Stimulated activated CD8-positive, alpha-beta memory T cell treated with anti-CD3 and anti-CD28 coated beads, Interleukin-15, amount 100 ng/mL, for 24 hours (primary cell): ENCODE measurements at regions not wholly inside any gene's neighbourhood (a gene's known extent, or its start where the extent isn't known, plus 50 kb on each side); places are given as distances from the start of the nearest gene placed in this dataset.

Source experiments
- DNase-seq: peaks from one replicate; pipeline ENCODE4 v3.0.0-alpha.2; 2020; ENCODE audit warnings: low read depth

DNA sequence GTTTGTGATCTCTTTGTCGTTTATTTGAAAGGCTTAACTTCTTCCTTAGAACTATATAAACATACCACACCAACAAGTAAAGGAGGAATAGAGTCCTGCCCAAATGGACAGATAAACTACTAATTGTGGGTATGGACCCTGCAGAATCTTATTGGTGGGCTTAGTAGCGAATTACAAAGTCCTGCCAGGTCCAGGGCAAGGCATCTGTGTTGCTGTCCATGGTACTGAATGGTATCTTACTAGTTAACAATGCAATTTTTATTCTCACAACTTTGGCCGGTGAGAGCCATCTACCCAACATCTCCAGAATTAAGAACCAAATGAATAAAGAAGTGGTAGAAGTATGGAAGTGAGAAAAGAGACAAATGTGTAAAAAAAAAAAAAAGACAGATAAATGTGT is 1782.4 kb upstream of the WWC1 start:
- no peak for DNase-seq

DNA sequence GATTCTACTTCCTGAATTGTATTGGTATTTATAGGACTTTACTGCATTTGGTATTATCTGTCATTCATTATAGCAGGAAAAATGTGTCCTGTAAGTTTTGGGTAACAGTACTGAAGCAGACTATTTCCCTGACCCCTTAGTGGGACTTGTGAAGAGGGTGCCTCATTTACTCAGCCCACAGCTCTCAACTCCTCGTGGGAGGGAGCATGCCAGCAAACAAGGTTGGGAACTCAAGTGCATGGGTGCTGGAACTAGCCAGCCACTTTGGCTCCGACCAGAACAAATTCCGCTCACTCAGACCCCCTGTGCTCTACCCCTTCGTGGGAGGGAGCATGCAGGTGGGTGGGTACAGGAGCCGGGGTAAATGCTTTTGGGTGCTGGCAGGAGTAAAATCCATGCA is 1773.5 kb upstream of the WWC1 start:
- DNase-seq: no peak

DNA sequence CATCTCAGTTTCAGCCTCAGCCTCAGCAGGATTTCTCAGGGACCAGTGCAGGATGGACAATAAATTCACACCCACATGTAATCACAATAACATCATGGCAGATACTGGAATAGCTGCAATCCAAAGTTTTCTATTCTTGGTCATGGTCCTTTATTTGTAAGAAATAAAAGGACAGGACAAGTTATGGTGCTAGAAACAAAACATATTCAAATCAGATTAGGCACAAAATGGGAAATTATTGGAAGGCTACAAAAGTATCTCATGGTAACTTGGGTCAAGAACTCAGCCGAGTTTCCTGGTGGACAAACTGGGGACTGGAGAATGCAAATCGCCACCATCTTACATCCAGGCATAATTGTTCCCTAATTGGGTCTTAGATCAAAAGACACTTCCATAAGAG is 1768.2 kb upstream of the WWC1 start:
- DNase-seq: no peak

DNA sequence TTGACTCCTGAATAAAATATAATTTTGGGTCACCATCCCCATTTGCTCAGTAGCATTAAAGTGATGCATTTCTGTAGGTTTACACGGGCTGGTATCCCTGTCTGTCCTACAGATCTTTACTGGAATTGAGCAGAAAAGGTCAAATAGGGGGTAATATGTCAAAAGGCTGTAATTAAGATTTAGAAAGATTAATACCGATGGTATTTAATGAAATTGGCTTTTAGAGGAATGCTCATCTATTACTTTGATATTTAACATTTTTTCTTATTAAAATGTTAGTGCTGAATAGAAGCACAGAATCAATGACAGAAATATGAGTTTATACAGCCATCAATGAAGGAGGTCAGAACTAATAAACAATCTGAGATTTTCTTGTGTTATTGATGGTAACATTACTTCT is 1762.2 kb upstream of the WWC1 start:
- no peak for DNase-seq

DNA sequence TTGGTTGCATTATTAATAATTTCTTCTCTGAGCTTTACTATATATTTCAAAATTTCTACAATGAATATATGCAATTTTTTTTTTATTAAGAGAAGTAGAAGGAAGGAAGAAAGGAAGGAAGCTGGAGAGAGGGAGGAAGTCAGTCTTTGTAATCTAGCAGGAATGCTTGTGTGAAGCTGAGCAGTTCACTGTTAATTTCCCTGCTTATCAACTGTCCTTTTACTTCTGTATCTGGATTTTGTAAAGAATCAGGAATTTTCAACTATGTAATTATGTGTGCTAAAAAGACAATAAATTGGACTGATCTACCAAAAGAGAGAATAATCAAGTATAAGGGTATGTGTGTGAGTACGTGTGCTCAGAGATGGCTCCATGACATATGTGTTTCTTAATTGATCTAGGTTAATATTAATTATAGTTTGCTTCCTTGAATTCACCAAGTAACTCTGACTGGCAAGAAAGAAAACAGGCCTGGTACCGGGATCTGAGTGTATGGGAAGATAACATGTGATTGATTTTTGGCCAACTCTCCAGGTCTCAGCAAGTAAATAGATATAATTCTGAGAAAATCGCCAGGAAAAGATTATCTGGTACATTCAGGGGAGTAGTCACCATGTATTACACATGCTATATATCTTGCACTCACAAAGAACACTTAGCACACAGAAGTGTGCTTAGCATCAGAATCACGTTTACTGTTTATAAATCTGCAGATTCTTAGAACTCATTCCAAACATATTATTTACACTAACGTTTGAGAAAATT is 1758.8 kb upstream of the WWC1 start:
- no peak for DNase-seq

DNA sequence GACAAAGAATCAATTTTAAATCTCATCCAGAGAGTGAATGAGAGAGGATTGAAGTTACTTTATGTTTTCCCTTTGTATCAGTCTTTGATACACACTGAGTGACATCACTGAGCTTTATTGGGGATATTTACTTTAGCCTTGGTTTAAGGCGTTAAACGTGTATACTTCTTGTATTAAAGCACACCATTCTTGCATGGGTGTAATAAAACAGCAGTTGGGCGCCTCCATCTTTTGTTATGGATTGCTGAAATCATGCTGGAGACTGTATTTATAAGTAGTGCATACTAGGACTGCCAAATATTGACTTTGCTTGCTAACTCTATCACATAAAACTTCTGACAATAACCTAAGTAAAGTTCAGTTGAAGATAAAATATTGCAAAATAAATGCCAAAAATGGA is 1755.8 kb upstream of the WWC1 start:
- DNase-seq: no peak

DNA sequence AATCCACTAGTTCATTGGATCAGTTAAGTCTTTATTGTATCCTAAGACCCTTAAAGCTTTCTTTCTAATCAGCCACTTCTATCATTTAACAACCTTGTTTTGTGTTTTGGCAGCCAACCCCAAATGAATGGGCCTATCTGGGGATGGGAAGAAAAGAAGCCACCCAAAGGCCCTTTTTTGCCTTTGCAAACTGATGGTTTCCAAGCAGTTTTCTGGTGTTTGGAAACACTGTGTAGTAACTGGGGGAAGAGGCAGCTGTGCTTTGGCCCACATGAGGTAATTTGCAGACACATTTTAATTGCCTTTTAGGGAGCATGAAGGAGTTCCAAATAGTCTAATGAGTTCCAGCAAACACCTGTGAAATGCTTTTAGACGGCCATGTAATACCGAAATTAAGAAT is 1751.3 kb upstream of the WWC1 start:
- DNase-seq: no peak

DNA sequence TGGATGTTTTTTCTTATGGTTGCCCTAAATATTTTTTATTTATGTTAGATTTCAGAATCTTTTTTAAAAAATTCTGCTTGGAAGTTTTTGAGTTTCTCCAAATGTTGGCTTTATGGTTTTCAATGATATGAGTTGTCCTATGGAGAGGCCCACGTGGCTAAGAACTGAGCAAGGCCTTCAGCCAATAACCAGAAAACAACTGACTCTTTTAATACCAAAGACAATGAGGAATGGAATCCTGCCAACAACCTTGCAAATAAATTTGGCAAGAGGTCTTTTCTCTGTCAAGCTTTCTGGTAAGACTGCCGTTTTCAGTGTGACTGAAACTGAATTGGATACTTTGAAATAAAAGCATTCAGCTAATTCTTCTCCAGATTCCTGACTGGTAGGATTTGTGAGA is 1740.1 kb upstream of the WWC1 start:
- no peak for DNase-seq

DNA sequence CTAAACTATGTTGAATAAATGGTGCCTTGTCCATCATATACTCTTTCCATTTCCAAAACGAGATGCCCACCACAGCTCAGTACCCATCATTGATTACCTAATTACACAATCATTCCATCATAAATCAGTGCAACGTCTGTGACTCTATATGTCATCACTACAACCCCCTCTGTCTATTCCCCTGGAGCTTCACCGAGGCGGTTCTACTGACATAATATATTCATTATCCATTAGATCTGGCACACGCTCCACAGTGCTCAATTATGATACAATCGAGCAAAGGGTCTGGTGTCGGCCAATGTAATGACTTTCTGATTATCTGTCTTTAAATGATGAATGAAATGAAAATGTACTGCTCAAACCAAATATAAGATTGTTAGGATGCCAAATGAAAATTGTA is 1737.7 kb upstream of the WWC1 start:
- no peak for DNase-seq

DNA sequence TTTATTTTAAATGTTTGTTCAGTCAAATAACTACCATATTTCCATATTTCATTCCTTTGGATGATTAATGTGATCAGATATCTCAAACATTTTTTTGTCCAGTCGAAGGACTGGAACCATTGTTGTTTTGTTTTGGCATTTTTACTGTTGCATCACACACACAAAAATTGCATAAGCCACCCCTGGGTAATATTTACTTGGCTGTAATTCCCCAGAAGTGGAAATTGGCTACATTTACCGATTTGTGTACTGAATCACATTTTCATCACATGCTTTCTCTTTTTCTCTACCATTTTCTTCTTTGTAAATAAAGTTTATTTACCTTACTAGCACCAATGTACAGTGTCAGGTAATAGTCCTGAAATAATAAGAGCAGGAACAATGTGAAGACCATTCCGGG is 1729.7 kb upstream of the WWC1 start:
- DNase-seq: no peak

DNA sequence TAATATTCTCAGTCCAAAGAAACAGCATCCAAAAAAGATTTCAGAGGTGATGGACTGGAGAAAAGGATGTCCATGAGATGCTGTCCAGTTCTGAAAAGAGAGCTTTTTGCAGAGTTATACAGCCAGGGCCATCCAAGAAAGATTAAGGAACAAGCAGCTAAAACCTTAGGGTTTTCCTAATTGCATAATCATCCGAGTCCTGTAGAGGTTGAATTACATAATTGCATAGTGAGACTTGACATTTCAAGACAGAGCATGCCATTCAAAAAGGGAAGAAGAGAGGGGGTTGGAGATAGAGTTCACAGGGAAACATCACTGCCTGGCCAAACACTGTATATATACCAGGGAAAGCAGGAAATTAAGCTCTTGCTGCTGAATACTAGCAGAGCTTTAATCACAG is 1729.2 kb upstream of the WWC1 start:
- DNase-seq: no peak

DNA sequence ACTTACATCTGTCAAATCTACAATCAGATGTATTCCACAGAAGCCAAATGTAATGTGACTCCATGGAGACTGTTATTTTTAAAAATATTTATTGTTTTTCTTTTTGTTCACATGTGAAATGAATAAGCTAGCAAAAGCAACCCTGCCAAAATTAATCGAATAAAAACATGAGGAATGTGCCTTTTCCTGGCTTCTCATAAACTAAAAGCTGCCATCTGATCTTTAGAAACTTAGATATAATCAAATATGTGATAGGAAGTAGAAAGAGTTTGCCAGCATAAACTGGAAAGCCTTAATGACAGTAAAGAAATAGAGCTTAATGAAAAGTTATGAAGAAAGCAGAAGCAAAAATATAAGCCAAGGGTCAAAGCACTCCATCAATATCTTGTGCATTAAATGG is 1724.7 kb upstream of the WWC1 start:
- no peak for DNase-seq

DNA sequence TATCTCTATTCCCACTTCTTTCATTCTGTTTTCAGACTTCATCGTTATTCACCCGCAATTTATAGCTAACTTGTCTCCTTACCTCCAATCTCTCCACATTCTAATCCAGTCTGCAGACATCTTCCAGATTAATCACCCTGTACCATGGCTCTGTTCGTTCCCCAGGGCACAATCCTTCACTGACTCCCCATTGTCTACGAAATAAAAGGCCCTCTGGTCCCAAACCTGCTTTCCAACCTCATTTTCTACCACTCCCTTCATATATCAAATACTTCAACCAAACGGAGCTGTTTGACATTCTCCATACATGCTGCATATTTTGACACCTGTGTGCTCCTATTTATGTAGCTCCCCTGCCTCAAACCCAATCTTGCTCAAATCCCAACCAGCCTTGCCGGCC is 1720.6 kb upstream of the WWC1 start:
- DNase-seq: no peak

DNA sequence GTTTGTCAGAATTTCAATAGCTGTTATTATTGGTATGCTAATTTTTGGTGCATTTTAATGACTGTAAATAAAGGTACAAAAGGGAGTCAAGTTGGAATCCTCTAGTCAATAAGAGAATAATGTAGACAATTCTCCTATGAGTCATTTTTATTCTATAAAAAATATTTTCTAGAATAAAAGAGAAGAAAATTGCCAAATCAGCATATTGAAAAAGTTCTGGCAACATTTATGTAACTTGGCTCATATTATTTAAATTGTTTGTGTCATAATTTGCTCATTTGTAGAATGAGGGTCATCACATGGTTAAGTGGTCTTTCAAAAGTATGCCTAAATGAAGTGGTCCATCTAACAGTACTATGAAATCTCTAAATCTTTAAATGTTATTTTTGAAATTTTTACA is 1719.8 kb upstream of the WWC1 start:
- no peak for DNase-seq

DNA sequence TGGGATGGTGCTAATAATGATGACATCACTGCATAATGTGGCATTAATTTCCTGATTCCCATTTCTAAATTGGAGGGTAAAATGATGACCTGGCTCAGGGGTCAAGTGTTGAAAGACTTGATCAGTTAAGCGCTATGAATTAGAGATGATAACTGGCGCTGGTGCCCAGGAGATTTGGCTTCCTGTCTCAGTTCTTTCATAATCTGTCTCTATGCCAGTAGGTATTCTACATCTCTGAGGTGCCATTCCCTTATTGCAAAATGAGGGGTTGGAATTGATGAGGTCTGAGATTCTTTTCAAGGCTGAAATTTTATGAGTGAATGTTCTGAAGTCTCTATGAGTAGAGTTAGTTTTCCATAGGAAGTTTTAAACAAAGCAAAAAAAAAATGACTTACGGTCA is 1715.1 kb upstream of the WWC1 start:
- DNase-seq: no peak

DNA sequence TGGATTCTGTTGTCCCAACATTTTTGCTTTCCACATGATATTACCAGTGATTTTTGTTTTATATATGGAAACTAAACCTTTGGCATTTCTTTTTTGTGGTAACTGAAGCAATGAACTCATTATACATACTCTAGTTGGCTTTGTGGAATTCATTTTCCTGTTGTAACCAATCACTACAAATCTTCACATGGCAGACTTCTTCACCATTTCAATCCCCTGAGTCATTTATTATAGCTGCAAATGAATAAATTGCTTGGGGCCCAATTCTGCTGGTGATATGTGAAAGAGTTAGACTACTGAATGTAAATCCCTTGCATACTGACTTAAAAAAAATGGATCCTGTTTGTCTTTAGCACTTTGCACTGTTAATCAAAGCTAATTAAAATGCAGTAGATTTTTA is 1709.6 kb upstream of the WWC1 start:
- DNase-seq: no peak

DNA sequence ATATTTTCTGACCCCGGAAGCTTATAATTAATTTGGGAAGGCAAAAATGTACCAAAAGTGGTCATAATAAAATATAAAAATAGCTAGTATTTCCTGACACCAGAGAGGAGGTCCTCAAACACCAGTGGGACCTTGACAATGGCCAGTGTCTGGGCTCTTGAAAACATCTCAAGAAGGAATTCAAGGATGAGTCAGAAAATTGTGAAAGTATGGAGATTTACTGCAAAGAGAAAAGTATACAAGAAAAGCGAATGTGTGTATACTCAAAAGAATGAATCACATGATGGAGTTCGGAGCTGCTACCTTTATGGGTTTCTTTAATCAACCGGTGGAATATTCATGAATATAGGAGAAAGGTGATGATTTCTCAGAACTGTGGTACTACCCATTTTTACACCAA is 1709.0 kb upstream of the WWC1 start:
- DNase-seq: no peak

DNA sequence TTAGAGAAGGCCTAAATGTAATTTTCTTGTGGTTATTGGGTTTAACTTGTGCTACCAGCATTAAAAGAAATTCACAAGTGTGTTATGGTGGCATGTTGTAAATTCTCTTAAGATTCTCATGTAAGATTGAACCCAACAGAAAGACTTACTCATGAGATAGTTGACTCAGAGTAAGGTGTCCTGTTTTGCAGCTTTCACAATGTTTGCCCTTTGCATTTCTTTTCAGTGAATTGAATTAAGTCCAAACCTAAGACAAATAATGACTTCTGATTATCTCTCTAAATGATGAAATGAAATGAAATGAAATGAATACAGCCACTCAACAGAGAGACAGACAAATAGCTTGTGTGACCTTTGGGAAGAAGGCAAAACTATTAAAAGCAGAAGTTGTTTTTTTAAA is 1696.9 kb upstream of the WWC1 start:
- DNase-seq: no peak

DNA sequence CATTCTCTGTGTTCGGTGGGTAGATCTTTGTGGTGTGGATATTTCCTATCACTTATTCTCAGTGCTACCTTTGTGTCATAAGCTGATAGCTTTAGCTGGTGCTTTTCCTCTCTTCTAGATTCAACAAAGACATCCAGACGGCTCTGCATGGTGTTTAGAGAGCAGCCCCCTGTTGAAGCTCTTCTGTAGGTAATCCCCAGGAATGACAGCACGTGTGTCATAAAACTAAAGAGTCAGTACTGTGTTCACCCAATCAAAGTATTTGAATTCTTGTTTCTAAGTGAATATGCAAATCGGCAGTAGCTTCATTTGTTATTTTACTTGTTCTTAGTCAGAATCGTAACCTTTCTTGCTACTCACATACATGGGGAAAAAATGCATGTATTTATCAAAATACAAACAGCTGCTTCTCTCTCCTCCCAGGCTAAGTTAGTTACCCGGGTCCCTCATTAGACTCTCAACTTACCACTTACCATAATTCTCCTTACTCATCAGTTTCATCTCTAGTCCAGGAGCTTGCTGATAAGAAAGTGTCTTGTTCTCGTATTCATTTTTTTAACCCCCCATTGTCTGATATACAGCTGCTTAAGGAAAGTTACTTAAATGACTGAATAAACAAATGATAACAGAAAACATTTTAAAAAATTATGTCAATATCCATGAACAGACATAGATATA is 1696.0 kb upstream of the WWC1 start:
- no peak for DNase-seq

DNA sequence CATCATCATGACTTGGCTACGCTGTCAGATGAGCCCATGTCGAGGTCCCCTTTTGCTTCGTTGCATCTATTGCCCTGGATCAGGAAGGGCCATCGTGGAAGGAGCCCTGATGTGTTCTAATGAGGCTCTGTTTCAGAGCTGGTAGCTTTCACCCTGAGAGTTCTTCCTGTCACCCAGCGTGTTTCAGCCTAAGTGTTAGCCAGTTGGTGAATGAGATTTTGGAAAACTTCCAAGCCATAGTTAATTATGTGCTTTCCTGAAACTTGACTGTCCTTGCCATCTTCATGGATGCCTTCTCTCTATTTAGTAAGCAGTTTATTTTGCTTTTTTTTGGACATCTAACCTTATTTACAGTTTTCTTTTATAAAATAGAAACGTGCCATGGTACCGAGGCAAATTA is 1695.4 kb upstream of the WWC1 start:
- no peak for DNase-seq

DNA sequence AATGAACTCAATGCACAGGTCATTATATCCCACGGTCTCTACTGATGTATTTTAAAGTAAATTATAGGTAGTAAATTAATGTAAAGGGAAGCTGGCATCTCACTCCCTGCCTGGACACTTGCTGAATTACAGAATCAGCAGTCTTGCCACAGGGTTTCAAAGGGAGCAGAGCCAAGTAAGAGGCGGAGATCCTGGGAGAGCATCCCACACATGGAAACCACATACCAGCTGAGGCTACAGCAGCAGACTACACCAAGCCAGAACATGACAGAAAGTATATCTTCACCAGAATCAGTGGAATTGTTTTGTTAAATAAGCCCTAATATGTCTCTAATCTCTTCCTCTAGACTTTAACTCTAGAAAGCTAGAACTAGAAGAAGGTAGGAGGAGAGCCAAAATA is 1689.2 kb upstream of the WWC1 start:
- DNase-seq: no peak

DNA sequence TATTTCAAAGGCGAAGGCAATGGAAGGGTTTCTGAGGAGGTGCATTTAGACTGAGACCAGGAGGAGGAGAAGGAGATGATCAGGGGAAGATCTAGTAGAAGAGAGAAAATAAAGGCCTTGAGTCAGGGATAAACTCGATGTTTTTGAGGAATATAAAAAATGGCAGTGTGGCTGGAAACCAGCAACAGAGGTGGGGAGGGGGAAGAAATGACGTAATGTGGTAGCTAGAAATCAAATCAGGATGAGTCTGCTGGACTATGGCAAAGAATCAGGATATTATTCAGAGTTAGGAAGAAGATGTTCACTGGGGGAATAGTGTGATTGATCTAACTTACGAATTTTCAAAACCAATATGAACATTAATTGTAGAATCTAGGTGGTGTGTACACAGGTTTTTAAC is 1673.9 kb upstream of the WWC1 start:
- DNase-seq: no peak

DNA sequence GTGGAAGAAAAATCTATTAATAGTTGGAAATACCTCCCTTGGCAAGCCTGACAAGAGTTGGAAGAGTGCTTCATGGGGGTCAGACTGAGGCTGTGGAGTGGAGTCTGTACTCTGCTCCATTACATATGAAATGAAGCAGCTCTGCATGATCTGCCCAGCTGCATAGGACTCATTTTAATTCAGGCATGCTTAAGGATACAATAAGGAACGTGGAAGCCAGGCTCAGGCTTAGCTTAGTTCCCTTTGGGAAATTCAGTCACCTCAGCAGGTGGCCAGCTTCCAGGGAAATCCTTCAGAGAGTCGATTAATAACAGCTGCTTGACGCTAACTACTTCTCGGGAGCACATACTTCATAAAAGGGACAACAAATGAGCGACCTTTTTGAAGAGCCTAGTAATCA is 1672.9 kb upstream of the WWC1 start:
- DNase-seq: no peak

DNA sequence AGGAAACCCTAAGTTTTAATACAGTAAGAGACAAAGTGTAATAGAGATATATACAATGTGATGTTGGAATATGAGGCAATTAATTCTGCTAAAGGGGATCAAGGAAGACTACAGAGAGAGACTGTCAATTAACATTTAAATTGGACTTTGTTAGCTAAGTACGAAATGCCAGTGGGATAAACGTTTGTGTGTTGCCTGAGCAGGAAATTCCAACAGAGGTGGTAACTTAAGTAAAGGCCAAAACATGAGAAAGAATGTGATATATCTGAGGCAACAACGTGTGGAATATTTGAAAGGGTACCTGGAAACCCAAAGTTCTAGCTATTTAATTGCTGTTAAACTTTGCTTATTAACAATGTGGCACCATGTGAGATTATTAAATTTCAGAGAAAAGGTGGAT is 1666.9 kb upstream of the WWC1 start:
- DNase-seq: no peak
